Activated CD4-positive, alpha-beta memory T cell treated with anti-CD3 and anti-CD28 coated beads, Interleukin-2, amount 10 ng/mL, durations not matched to agents 7 days and 5 days (primary cell): ENCODE measurements at regions not wholly inside any gene's neighbourhood (a gene's known extent, or its start where the extent isn't known, plus 50 kb on each side); places are given as distances from the start of the nearest gene placed in this dataset.
"Not testable (repeated sequence)": the region's sequence is repeated elsewhere in the genome, so short reads cannot be mapped to it uniquely, and the experiment has no call there.

Experiments used
- CTCF ChIA-PET: fragments of 350-600 bp; sonication (Branson Sonifier 250); formaldehyde crosslinking; loops from one replicate; lab custom pipeline; 2021; ENCODE audit warnings: antibody characterized with exemption, inconsistent platforms; lab: Charles Lee
- POLR2A ChIA-PET: fragments of 350-600 bp; sonication (Branson Sonifier 250); formaldehyde crosslinking; loops from one replicate; lab custom pipeline; 2021; ENCODE audit warnings: antibody characterized with exemption; lab: Charles Lee
- DNase-seq: peaks from one replicate; pipeline ENCODE4 v3.0.0-alpha.2; 2020
- H3K27ac Mint-ChIP-seq: one replicate; pipeline ENCODE4 v1.8.0; 2021; ENCODE audit warnings: mild to moderate bottlenecking, mixed read lengths
- H3K27me3 Mint-ChIP-seq: one replicate; pipeline ENCODE4 v1.8.0; 2021; ENCODE audit warnings: mixed read lengths
- H3K36me3 Mint-ChIP-seq: one replicate; pipeline ENCODE4 v1.8.0; 2021; ENCODE audit warnings: low read depth, mixed read lengths
- H3K4me1 Mint-ChIP-seq: one replicate; pipeline ENCODE4 v1.8.0; 2021; ENCODE audit warnings: mixed read lengths
- H3K4me3 Mint-ChIP-seq: one replicate; pipeline ENCODE4 v1.8.0; 2021; ENCODE audit warnings: mild to moderate bottlenecking, mixed read lengths
- H3K9me3 Mint-ChIP-seq: one replicate; pipeline ENCODE4 v1.8.0; 2021; ENCODE audit warnings: mixed read lengths

DNA sequence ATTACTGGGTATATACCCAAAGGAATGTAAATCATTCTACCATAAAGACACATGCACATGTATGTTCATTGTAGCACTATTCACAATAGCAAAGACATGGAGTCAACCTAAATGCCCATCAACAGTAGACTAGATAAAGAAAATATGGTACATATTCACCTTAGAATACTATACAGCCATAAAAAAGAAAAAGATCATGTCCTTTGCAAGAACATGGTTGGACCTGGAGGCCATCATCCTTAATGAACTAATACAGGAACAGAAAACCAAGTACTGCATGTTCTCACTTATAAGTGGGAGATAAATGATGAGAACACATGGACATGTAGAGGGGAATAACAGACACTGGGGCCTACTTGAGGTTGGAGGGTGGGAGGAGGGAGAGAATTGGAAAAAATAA, 133.2 kb upstream of the RASA1 start:
- H3K27ac Mint-ChIP-seq, POLR2A ChIA-PET, DNase-seq, H3K9me3 Mint-ChIP-seq, H3K27me3 Mint-ChIP-seq, H3K4me1 Mint-ChIP-seq, CTCF ChIA-PET, H3K36me3 Mint-ChIP-seq, H3K4me3 Mint-ChIP-seq: not testable (repeated sequence)

DNA sequence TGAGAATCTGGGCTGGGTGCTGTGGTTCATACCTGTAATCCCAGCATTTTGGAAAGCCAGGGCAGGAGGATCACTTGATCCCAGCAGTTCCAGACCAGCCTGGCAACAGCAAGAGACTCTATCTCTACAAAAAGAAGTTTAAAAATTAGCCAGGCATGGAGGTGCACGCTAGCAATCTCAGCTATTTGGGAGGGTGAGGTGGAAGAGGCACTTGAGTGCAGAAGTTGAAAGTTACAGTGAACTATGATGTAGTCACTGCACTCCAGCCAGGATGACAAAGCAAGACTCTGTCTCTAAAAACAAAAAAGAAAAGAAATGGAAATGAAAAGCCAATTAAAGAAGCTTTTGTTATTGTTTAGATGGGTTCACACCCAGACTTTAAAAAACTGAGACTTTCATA, 131.6 kb upstream of the RASA1 start:
- no peak overlapping the region for H3K4me3 Mint-ChIP-seq
- no peaks in the 10 kb centered on the region for H3K36me3 Mint-ChIP-seq
- H3K9me3 Mint-ChIP-seq, result no peaks in the 10 kb centered on the region
- POLR2A ChIA-PET, result interaction anchor here (1.3 kb wide), 1 partner anchor 132 kb away, joined by 3 read pairs; the partner anchor contains the start of gene RASA1
- no peaks in the 10 kb centered on the region for H3K4me1 Mint-ChIP-seq
- DNase-seq, result no peak
- CTCF ChIA-PET, result no interaction called here
- H3K27ac Mint-ChIP-seq, result no peak overlapping the region
- H3K27me3 Mint-ChIP-seq, result peaks cover 1% of the 10 kb centered on the region

DNA sequence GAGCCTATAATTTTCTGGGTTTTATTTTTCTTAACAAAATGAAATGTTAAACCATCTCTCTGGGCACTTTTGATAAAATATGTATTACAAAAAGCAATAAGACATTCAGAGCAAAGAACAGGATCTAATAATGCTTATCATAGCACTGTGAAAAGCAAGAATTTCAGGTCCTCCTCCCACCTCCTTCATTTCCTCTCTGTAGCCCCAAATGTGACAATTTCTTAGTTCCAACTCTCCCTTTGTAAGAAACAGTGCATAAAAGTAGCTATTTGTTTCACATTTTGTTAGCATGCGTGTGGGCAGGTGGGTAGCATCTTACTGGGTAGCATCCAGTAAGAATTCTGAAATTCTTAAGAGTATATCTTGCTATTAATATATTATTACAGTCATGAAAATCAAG, 130.9 kb upstream of the RASA1 start:
- H3K36me3 Mint-ChIP-seq, result no peaks in the 10 kb centered on the region
- no peak for DNase-seq
- no peak overlapping the region for H3K4me3 Mint-ChIP-seq
- H3K27ac Mint-ChIP-seq, result no peak overlapping the region
- no peaks in the 10 kb centered on the region for H3K9me3 Mint-ChIP-seq
- POLR2A ChIA-PET, result interaction anchor here (1.3 kb wide), 1 partner anchor 131 kb away, joined by 3 read pairs; the partner anchor contains the start of gene RASA1
- no peaks in the 10 kb centered on the region for H3K4me1 Mint-ChIP-seq
- CTCF ChIA-PET, result no interaction called here
- H3K27me3 Mint-ChIP-seq, result peaks cover 1% of the 10 kb centered on the region

DNA sequence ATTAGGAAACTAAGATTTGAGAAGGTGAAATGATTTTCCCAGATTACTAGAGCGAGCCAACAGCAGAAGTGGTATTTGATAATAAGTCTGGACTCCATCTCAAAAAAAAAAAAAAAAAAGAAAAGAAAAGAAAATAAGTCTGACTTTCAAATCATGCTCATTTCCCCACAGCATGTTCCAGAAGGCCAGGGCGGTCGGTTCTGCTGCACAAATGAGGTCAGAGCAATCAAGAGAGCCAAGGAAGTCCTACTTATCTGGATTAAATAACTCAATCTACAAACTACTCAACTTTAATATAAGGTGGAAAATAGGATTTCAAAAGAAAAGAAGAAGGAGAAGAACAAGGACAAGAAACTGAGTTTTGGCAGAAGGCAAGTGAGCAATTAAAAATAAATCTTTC, 130.4 kb upstream of the RASA1 start:
- ChIA-PET CTCF (no interaction called here), POLR2A (interaction anchor here (1.3 kb wide), 1 partner anchor 130 kb away, joined by 3 read pairs; the partner anchor contains the start of gene RASA1)
- H3K27me3 Mint-ChIP-seq, result peaks cover 2% of the 10 kb centered on the region
- no peak overlapping the region for H3K4me3 Mint-ChIP-seq
- no peaks in the 10 kb centered on the region for H3K4me1 Mint-ChIP-seq
- H3K9me3 Mint-ChIP-seq, result no peaks in the 10 kb centered on the region
- no peak for DNase-seq
- H3K27ac Mint-ChIP-seq, result no peak overlapping the region
- no peaks in the 10 kb centered on the region for H3K36me3 Mint-ChIP-seq

DNA sequence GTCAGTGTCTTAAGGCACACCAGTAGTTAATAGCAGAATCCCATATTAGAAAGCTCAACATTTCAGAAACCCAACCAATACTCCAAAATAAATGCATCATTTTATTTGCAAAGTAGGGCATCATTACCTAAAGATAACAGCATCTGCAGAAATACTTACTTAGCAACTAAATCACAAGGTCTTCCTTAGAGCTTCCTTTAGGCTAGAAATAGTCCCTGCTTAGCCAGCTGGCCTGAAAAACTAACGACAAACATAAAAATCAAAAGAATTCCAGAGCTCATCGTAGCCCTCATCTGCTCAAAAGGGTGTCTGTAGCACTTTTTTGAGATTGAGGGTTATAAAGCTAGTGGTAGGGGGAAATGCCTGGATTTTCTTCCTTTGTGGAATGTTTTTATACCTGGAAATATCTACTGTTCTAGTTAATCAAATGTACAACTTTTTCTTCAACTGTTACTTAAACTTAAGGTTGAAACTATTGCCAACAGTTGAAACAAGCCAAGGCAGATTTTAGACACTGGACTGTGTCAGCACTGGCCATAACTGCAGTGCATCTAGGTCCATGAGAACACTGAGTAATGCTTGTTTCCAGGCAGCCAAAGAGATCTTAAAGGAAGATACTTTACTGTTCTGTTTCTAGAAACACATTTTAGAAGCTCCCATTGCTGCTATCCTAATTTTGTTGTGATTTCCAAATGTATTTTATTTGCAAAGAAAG, 129.4 kb upstream of the RASA1 start:
- no peaks in the 10 kb centered on the region for H3K4me1 Mint-ChIP-seq
- H3K4me3 Mint-ChIP-seq, result no peak overlapping the region
- ChIA-PET POLR2A (no interaction called here), CTCF (no interaction called here)
- no peak overlapping the region for H3K27ac Mint-ChIP-seq
- H3K9me3 Mint-ChIP-seq, result no peaks in the 10 kb centered on the region
- DNase-seq, result no peak
- peaks cover 4% of the 10 kb centered on the region for H3K27me3 Mint-ChIP-seq
- no peaks in the 10 kb centered on the region for H3K36me3 Mint-ChIP-seq

DNA sequence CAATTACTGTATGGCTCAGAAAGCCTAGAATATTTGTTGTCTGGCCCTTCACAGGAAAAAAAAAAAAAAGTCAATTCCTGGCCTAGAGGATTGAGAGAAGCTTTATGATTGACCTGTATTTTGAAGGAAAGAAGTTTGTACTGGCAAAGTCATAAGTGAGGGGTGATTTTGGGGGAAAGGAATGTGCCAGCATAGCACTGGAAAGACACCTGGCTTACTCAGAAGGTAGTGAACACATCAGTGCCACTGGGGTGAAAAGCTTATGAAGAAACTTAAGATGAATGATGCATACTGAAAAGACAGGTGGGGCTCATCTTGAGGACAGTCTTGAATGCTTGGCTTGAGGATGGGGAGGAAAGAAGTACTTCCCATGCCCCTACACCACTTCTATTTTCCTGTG, 127.9 kb upstream of the RASA1 start:
- ChIA-PET POLR2A (interaction anchor here (0.6 kb wide), 1 partner anchor 182 kb away, joined by 3 read pairs; no protein-coding TSS in a partner anchor), CTCF (no interaction called here)
- no peaks in the 10 kb centered on the region for H3K4me1 Mint-ChIP-seq

DNA sequence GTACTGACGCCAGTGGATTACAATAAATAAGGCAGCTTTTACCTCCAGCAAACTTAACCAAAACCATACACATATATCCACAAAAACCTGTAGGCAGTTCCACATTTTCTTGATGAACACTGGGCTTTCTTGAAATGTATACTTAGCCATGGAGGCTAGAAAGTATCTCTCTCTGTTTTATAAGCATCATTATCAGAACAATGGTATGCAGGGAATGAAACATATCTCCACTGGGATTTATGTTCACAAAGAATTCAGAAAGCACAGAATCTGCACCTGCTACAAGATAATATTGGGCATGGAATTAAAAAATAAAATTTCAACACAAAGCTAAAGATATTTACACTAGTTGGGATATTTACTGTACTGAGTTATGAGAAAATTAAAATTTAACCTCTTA, 126.1 kb upstream of the RASA1 start:
- Mint-ChIP-seq H3K36me3 (no peaks in the 10 kb centered on the region), H3K9me3 (no peaks in the 10 kb centered on the region), H3K4me1 (no peaks in the 10 kb centered on the region), H3K27ac (no peak overlapping the region), H3K27me3 (peaks cover 4% of the 10 kb centered on the region), H3K4me3 (no peak overlapping the region)
- CTCF ChIA-PET, result no interaction called here
- POLR2A ChIA-PET, result no interaction called here
- DNase-seq, result no peak

More for the DNA sequence above, 127.9 kb upstream of the RASA1 start:
- Mint-ChIP-seq H3K9me3 (no peaks in the 10 kb centered on the region), H3K36me3 (no peaks in the 10 kb centered on the region), H3K27ac (no peak overlapping the region), H3K27me3 (peaks cover 4% of the 10 kb centered on the region), H3K4me3 (no peak overlapping the region)
- DNase-seq, result no peak

DNA sequence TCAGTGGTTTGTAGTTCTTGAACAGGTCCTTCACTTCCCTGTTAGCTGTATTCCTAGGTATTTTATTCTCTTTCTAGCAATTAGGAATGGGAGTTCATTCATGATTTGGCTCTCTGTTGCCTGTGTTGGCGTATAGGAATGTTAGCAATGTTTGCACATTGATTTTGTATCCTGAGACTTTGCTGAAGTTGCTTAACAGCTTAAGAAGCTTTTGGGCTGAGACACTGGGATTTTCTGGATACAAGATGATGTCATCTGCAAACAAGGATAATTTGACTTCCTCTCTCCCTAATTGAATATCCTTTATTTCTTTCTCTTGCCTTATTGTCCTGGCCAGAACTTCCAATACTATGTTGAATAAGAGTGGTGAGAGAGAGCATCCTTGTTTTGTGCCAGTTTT, 121.8 kb upstream of the RASA1 start:
- H3K4me3 Mint-ChIP-seq, H3K9me3 Mint-ChIP-seq, H3K36me3 Mint-ChIP-seq, CTCF ChIA-PET, H3K27me3 Mint-ChIP-seq, DNase-seq, H3K27ac Mint-ChIP-seq, POLR2A ChIA-PET, H3K4me1 Mint-ChIP-seq: not testable (repeated sequence)

DNA sequence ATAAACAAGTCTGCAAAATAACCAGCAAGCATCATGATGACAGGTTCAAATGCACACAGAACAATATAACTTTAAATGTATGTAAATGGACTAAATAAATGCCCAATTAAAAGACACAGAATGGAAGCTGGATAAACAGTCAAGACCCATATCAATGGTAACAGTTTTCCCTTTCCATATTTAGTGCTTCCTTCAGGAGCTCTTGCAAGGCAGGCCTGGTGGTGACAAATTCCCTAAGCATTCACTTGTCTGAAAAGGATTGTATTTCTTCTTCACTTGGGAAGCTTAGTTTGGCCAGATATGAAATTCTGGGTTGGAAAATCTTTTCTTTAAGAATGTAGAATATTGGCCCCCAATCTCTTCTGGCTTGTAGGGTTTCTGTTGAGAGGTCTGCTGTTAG, 120.2 kb upstream of the RASA1 start:
- DNase-seq, result no peak
- peaks cover 10% of the 10 kb centered on the region for H3K4me1 Mint-ChIP-seq
- POLR2A ChIA-PET, result no interaction called here
- H3K9me3 Mint-ChIP-seq, result no peaks in the 10 kb centered on the region
- no peak overlapping the region for H3K27ac Mint-ChIP-seq
- no peaks in the 10 kb centered on the region for H3K36me3 Mint-ChIP-seq
- CTCF ChIA-PET, result no interaction called here
- H3K4me3 Mint-ChIP-seq, result no peak overlapping the region
- peaks cover 2% of the 10 kb centered on the region for H3K27me3 Mint-ChIP-seq

DNA sequence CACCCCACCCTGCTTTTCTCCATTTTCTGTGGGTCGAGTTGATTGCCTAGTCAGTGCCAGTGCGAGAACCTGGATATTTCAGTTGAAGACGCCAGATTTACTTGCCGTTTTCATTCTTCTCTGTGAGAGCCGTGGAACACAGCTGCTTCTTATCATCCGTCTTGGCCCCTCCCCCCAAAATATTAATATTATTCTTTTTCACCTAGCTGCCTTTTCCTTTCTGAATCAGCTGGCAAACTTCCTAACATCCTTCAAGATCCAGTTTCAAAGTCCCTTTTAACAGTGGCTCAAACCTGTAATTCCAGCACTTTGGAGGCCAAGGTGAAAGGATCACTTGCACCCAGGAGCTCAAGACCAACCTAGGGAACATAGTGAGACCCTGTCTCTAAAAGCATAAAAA, 117.1 kb upstream of the RASA1 start:
- H3K27ac Mint-ChIP-seq, result no peak overlapping the region
- no peak overlapping the region for H3K4me3 Mint-ChIP-seq
- CTCF ChIA-PET, result no interaction called here
- DNase-seq, result no peak
- H3K9me3 Mint-ChIP-seq, result no peaks in the 10 kb centered on the region
- H3K4me1 Mint-ChIP-seq, result peaks cover 17% of the 10 kb centered on the region
- H3K27me3 Mint-ChIP-seq, result no peaks in the 10 kb centered on the region
- POLR2A ChIA-PET, result interaction anchor here (1.6 kb wide), 1 partner anchor 18 kb away, joined by 4 read pairs; no protein-coding TSS in a partner anchor
- H3K36me3 Mint-ChIP-seq, result no peaks in the 10 kb centered on the region

DNA sequence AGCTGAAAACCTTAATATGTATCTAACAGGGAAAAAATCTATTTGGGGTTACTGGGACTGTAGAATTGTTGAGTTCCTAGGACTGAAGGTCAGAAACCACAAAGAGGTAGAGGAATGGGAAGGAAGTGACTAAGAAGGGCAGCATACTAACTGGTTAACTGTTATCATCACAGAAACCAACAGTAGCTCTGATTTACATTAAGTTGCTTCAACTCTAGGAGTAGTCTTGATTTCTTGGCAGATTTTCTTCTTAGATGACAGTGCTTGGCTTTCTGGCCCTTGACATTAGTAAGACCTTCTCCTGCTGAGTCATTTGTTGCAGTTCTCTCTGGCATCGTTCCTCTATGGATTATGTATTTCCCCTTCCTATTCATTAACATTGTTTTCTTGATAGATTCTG, 116.1 kb upstream of the RASA1 start:
- ChIA-PET CTCF (no interaction called here), POLR2A (interaction anchor here (0.9 to 1.6 kb wide), 2 partner anchors 8 to 19 kb away, joined by 3 to 4 read pairs; no protein-coding TSS in a partner anchor)
- Mint-ChIP-seq H3K4me3 (no peak overlapping the region), H3K27ac (no peak overlapping the region), H3K36me3 (no peaks in the 10 kb centered on the region), H3K4me1 (peaks cover 17% of the 10 kb centered on the region), H3K27me3 (no peaks in the 10 kb centered on the region), H3K9me3 (no peaks in the 10 kb centered on the region)
- DNase-seq, result no peak

DNA sequence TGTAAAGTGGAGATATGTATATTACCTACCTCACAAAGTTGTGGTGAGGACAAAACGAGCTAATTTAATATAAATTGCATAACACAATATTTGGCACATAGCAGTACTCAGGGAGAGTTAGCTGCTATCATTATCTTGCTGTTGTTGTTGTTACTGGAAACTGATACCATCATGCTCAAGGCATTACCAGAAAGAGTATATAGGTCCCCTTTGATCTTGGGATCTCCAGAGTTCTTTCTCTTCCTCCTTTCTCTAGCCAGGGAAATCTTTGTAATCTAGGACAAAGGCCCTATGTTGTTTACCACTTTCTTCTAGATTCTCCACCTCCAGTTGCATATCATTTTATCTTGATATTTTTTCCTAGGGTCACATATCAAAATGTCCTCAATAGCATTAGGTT, 114.8 kb upstream of the RASA1 start:
- Mint-ChIP-seq H3K9me3 (no peaks in the 10 kb centered on the region), H3K27ac (no peak overlapping the region), H3K27me3 (no peaks in the 10 kb centered on the region), H3K4me3 (no peak overlapping the region), H3K36me3 (no peaks in the 10 kb centered on the region), H3K4me1 (peaks cover 17% of the 10 kb centered on the region)
- CTCF ChIA-PET, result no interaction called here
- POLR2A ChIA-PET, result no interaction called here
- DNase-seq, result no peak

DNA sequence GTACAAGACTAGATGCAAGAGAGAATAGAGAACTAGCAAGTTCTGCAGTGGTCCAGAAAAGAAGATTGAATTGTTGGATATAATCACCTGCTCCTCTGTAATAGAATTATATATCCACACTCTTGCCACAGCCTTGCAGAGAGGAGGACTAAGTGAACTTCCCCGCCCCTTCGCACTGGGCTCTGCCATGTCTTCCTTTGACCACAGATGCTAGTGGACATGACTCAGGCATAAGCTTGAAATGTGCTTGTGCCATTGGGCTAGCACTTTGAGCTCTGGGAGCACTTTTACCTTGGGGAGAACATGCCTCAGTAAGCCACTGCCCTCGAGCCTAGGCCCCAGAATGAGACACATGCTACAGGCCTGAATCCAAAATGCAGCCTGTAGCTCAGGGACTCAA, 113.5 kb upstream of the RASA1 start:
- ChIA-PET CTCF (no interaction called here), POLR2A (interaction anchor here (1.7 kb wide), 1 partner anchor 33 kb away, joined by 4 read pairs; no protein-coding TSS in a partner anchor)
- Mint-ChIP-seq H3K27me3 (no peaks in the 10 kb centered on the region), H3K4me3 (no peak overlapping the region), H3K9me3 (no peaks in the 10 kb centered on the region), H3K27ac (no peak overlapping the region), H3K36me3 (no peaks in the 10 kb centered on the region), H3K4me1 (peaks cover 17% of the 10 kb centered on the region)
- no peak for DNase-seq

DNA sequence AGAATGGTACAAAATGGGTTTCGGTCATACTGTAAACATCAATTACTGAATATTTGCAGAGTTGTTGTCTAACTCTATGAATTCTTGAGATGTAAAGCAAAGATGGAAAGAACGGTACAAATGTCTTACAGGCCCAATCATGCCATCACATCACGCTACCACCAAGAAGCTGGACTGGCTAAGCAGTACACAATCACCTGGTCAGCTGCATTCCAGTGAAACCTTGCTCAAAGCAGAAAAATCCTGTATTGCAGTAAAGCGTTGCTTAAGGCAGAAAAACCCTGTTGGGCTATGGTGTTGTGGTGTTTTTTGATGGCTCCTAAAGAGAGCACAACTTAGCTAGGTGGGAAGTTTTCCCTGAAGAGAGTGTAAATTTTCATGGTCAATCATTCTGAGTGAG, 112.6 kb upstream of the RASA1 start:
- CTCF ChIA-PET, result no interaction called here
- POLR2A ChIA-PET, result interaction anchor here (1.7 kb wide), 1 partner anchor 34 kb away, joined by 4 read pairs; no protein-coding TSS in a partner anchor
- Mint-ChIP-seq H3K4me1 (peaks cover 17% of the 10 kb centered on the region), H3K4me3 (no peak overlapping the region), H3K27me3 (no peaks in the 10 kb centered on the region), H3K9me3 (no peaks in the 10 kb centered on the region), H3K36me3 (no peaks in the 10 kb centered on the region), H3K27ac (no peak overlapping the region)
- no peak for DNase-seq
